HUES48 (cell line): ENCODE measurements at regions not wholly inside any gene's neighbourhood (a gene's known extent, or its start where the extent isn't known, plus 50 kb on each side); places are given as distances from the start of the nearest gene placed in this dataset.

Source experiments
- H3K27ac ChIP-seq: one replicate; pipeline ENCODE4 v1.7.0; 2013; ENCODE audit warnings: low read depth, low read length, inconsistent platforms
- H3K27me3 ChIP-seq: 2 replicates; pipeline ENCODE4 v1.6.1; 2013; ENCODE audit warnings: mild to moderate bottlenecking, low read length; ENCODE audit not compliant: control insufficient read depth, insufficient read depth
- H3K36me3 ChIP-seq: 2 replicates; pipeline ENCODE4 v1.6.1; 2013; ENCODE audit warnings: low read length; ENCODE audit not compliant: control insufficient read depth, insufficient read depth
- H3K4me1 ChIP-seq: 2 replicates; pipeline ENCODE4 v1.6.1; 2013; ENCODE audit warnings: mild to moderate bottlenecking, low read length; ENCODE audit not compliant: control insufficient read depth, insufficient read depth
- H3K4me3 ChIP-seq: 2 replicates; pipeline ENCODE4 v1.5.1; 2013; ENCODE audit warnings: mild to moderate bottlenecking, low read depth, low read length
- H3K9ac ChIP-seq: 2 replicates; pipeline ENCODE4 v1.6.1; 2013; ENCODE audit warnings: mild to moderate bottlenecking, low read depth, low read length, moderate library complexity
- H3K9me3 ChIP-seq: 2 replicates; pipeline ENCODE4 v1.6.1; 2013; ENCODE audit warnings: low read length; ENCODE audit not compliant: control insufficient read depth, insufficient read depth

- Histone ChIP-seq H3K4me3 (no peak overlapping the region), H3K9me3 (no peaks in the 10 kb centered on the region), H3K9ac (no peak overlapping the region), H3K4me1 (no peaks in the 10 kb centered on the region), H3K27ac (no peak overlapping the region), H3K27me3 (no peaks in the 10 kb centered on the region), H3K36me3 (no peaks in the 10 kb centered on the region)
Measured at GRCh38 chr20:40816039-40816352, 127.0 kb upstream of the MAFB start.

GRCh38 chr20:40821429-40821828, 132.4 kb upstream of the MAFB start:
- Histone ChIP-seq H3K27ac (no peak overlapping the region), H3K9ac (no peak overlapping the region), H3K9me3 (no peaks in the 10 kb centered on the region), H3K27me3 (no peaks in the 10 kb centered on the region), H3K4me3 (no peak overlapping the region), H3K4me1 (no peaks in the 10 kb centered on the region), H3K36me3 (no peaks in the 10 kb centered on the region)

- no peak overlapping the region for H3K4me3 ChIP-seq
- no peaks in the 10 kb centered on the region for H3K4me1 ChIP-seq
- H3K27me3 ChIP-seq, result no peaks in the 10 kb centered on the region
- H3K9ac ChIP-seq, result no peak overlapping the region
- no peaks in the 10 kb centered on the region for H3K9me3 ChIP-seq
- H3K27ac ChIP-seq, result no peak overlapping the region
- H3K36me3 ChIP-seq, result no peaks in the 10 kb centered on the region
Measured at GRCh38 chr20:40826699-40827098, 137.7 kb upstream of the MAFB start.

GRCh38 chr20:40835321-40835720, 146.3 kb upstream of the MAFB start:
- Histone ChIP-seq H3K27ac (no peak overlapping the region), H3K9ac (no peak overlapping the region), H3K4me1 (no peaks in the 10 kb centered on the region), H3K27me3 (no peaks in the 10 kb centered on the region), H3K9me3 (no peaks in the 10 kb centered on the region), H3K36me3 (no peaks in the 10 kb centered on the region), H3K4me3 (no peak overlapping the region)

GRCh38 chr20:40838509-40838908, 149.5 kb upstream of the MAFB start:
- Histone ChIP-seq H3K4me3 (no peak overlapping the region), H3K27ac (no peak overlapping the region), H3K27me3 (no peaks in the 10 kb centered on the region), H3K4me1 (no peaks in the 10 kb centered on the region), H3K36me3 (no peaks in the 10 kb centered on the region), H3K9ac (no peak overlapping the region), H3K9me3 (no peaks in the 10 kb centered on the region)

GRCh38 chr20:40843251-40843650, 154.2 kb upstream of the MAFB start:
- Histone ChIP-seq H3K36me3 (no peaks in the 10 kb centered on the region), H3K4me1 (no peaks in the 10 kb centered on the region), H3K9me3 (no peaks in the 10 kb centered on the region), H3K27me3 (no peaks in the 10 kb centered on the region), H3K4me3 (no peak overlapping the region), H3K27ac (no peak overlapping the region), H3K9ac (no peak overlapping the region)

- Histone ChIP-seq H3K9me3 (no peaks in the 10 kb centered on the region), H3K27ac (no peak overlapping the region), H3K4me1 (no peaks in the 10 kb centered on the region), H3K36me3 (no peaks in the 10 kb centered on the region), H3K4me3 (no peak overlapping the region), H3K27me3 (no peaks in the 10 kb centered on the region), H3K9ac (no peak overlapping the region)
Measured at GRCh38 chr20:40844332-40844731, 155.3 kb upstream of the MAFB start.

- H3K36me3 ChIP-seq, result no peaks in the 10 kb centered on the region
- H3K27ac ChIP-seq, result no peak overlapping the region
- no peaks in the 10 kb centered on the region for H3K9me3 ChIP-seq
- no peaks in the 10 kb centered on the region for H3K4me1 ChIP-seq
- no peak overlapping the region for H3K4me3 ChIP-seq
- H3K27me3 ChIP-seq, result no peaks in the 10 kb centered on the region
- H3K9ac ChIP-seq, result no peak overlapping the region
Measured at GRCh38 chr20:40848096-40848495, 159.1 kb upstream of the MAFB start.

- H3K4me1 ChIP-seq, result no peaks in the 10 kb centered on the region
Measured at GRCh38 chr20:40848526-40848925, 159.5 kb upstream of the MAFB start.

GRCh38 chr20:40849456-40849855, 160.4 kb upstream of the MAFB start:
- Histone ChIP-seq H3K4me1 (no peaks in the 10 kb centered on the region), H3K4me3 (no peak overlapping the region), H3K27ac (no peak overlapping the region), H3K9ac (no peak overlapping the region), H3K9me3 (no peaks in the 10 kb centered on the region), H3K27me3 (no peaks in the 10 kb centered on the region), H3K36me3 (no peaks in the 10 kb centered on the region)

More at GRCh38 chr20:40848526-40848925, 159.5 kb upstream of the MAFB start:
- no peaks in the 10 kb centered on the region for H3K27me3 ChIP-seq
- no peak overlapping the region for H3K9ac ChIP-seq
- no peaks in the 10 kb centered on the region for H3K36me3 ChIP-seq
- H3K9me3 ChIP-seq, result no peaks in the 10 kb centered on the region
- H3K4me3 ChIP-seq, result no peak overlapping the region
- no peak overlapping the region for H3K27ac ChIP-seq

GRCh38 chr20:40851051-40851450, 162.0 kb upstream of the MAFB start:
- H3K27me3 ChIP-seq, result no peaks in the 10 kb centered on the region
- H3K9ac ChIP-seq, result no peak overlapping the region
- no peak overlapping the region for H3K27ac ChIP-seq
- H3K4me3 ChIP-seq, result no peak overlapping the region
- no peaks in the 10 kb centered on the region for H3K4me1 ChIP-seq
- H3K36me3 ChIP-seq, result no peaks in the 10 kb centered on the region
- no peaks in the 10 kb centered on the region for H3K9me3 ChIP-seq

- Histone ChIP-seq H3K27ac (no peak overlapping the region), H3K4me1 (peaks cover 22% of the 10 kb centered on the region), H3K9ac (no peak overlapping the region), H3K27me3 (no peaks in the 10 kb centered on the region), H3K4me3 (no peak overlapping the region), H3K36me3 (no peaks in the 10 kb centered on the region), H3K9me3 (no peaks in the 10 kb centered on the region)
Measured at GRCh38 chr20:40855269-40855668, 166.2 kb upstream of the MAFB start.
